ENCODE measurements at regions not wholly inside any gene's neighbourhood (a gene's known extent, or its start where the extent isn't known, plus 50 kb on each side); places are given as distances from the start of the nearest gene placed in this dataset.

- ChIA-PET POLR2A (no interaction called here), CTCF (no interaction called here)
- no peaks in the 10 kb centered on the region for H3K9me3 ChIP-seq (ENCODE audit: control insufficient read depth, insufficient read depth, low read depth, low read length)
- no peak for TF ChIP-seq ZNF24 (tag by site-specific recombination; IDR thresholded peaks at IDR 0.05)
- H3K4me3 ChIP-seq (ENCODE audit: low read depth, low read length), result no peak overlapping the region
- H3K4me1 ChIP-seq (ENCODE audit: control insufficient read depth, insufficient read depth, low read length), result no peaks in the 10 kb centered on the region
- no peak overlapping the region for H3K27ac ChIP-seq (ENCODE audit: extremely low read depth, low read depth, low read length)
- H3K36me3 ChIP-seq (ENCODE audit: control insufficient read depth in 2 of 2, insufficient read depth in 1 of 2, low read length in 2 of 2), result no peaks in the 10 kb centered on the region
Measured at GRCh38 chr22:47446331-47446730, 683.9 kb downstream of the TBC1D22A start.

GRCh38 chr22:47445716-47446290 is 683.4 kb downstream of the TBC1D22A start:
- Histone ChIP-seq H3K9me3 (ENCODE audit: control insufficient read depth, insufficient read depth, low read depth, low read length) (no peaks in the 10 kb centered on the region), H3K36me3 (ENCODE audit: control insufficient read depth in 2 of 2, insufficient read depth in 1 of 2, low read length in 2 of 2) (no peaks in the 10 kb centered on the region), H3K4me1 (ENCODE audit: control insufficient read depth, insufficient read depth, low read length) (no peaks in the 10 kb centered on the region), H3K4me3 (ENCODE audit: low read depth, low read length) (no peak overlapping the region), H3K27ac (ENCODE audit: extremely low read depth, low read depth, low read length) (no peak overlapping the region)
- ChIA-PET CTCF (no interaction called here), POLR2A (no interaction called here)
- TF ChIP-seq ZNF341 (tag by site-specific recombination; IDR thresholded peaks at IDR 0.05; ENCODE audit: low read depth), result no peak
- no peak for TF ChIP-seq KLF7 (tag by site-specific recombination; IDR thresholded peaks at IDR 0.05; ENCODE audit: borderline replicate concordance)
- TF ChIP-seq ZNF692 (tag by site-specific recombination; IDR thresholded peaks at IDR 0.05), result no peak
- no peak for TF ChIP-seq ZNF544 (tag by site-specific recombination; IDR thresholded peaks at IDR 0.05)
- no peak for TF ChIP-seq ZNF510 (tag by site-specific recombination; IDR thresholded peaks at IDR 0.05; ENCODE audit: insufficient replicate concordance)
- no peak for TF ChIP-seq ZNF140 (tag by site-specific recombination; IDR thresholded peaks at IDR 0.05)
- TF ChIP-seq ZNF37A (tag by site-specific recombination; IDR thresholded peaks at IDR 0.05), result no peak
- no peak for TF ChIP-seq ZNF626 (tag by site-specific recombination; IDR thresholded peaks at IDR 0.05)
- TF ChIP-seq ZNF148 (tag by site-specific recombination; IDR thresholded peaks at IDR 0.05; ENCODE audit: borderline replicate concordance), result no peak
- TF ChIP-seq KLF8 (tag by site-specific recombination; IDR thresholded peaks at IDR 0.05), result no peak
- TF ChIP-seq ZNF776 (tag by site-specific recombination; IDR thresholded peaks at IDR 0.05; ENCODE audit: borderline replicate concordance), result no peak
- TF ChIP-seq ZSCAN23 (tag by site-specific recombination; IDR thresholded peaks at IDR 0.05), result no peak
- TF ChIP-seq ZNF146 (tag by site-specific recombination; IDR thresholded peaks at IDR 0.05), result no peak
- no peak for TF ChIP-seq ZNF747 (tag by site-specific recombination; IDR thresholded peaks at IDR 0.05)
- no peak for TF ChIP-seq EGR2 (tag by site-specific recombination; IDR thresholded peaks at IDR 0.05; ENCODE audit: low read depth)

- ChIA-PET POLR2A (interaction anchor here (0.5 kb wide), 1 partner anchor 31 kb away, joined by 4 read pairs; no protein-coding TSS in a partner anchor), CTCF (no interaction called here)
- no peaks in the 10 kb centered on the region for H3K36me3 ChIP-seq (ENCODE audit: control insufficient read depth in 2 of 2, insufficient read depth in 1 of 2, low read length in 2 of 2)
- H3K9me3 ChIP-seq (ENCODE audit: control insufficient read depth, insufficient read depth, low read depth, low read length), result no peaks in the 10 kb centered on the region
- H3K27ac ChIP-seq (ENCODE audit: extremely low read depth, low read depth, low read length), result no peak overlapping the region
- no peaks in the 10 kb centered on the region for H3K4me1 ChIP-seq (ENCODE audit: control insufficient read depth, insufficient read depth, low read length)
- H3K4me3 ChIP-seq (ENCODE audit: low read depth, low read length), result no peak overlapping the region
- TF ChIP-seq OSR2 (tag by site-specific recombination; IDR thresholded peaks at IDR 0.05), result no peak
Measured at GRCh38 chr22:47445212-47445611, 682.8 kb downstream of the TBC1D22A start.
